HEK293 (cell line): ENCODE measurements at regions not wholly inside any gene's neighbourhood (a gene's known extent, or its start where the extent isn't known, plus 50 kb on each side); places are given as distances from the start of the nearest gene placed in this dataset.

ENCODE experiments used
- KLF1 ChIP-seq: fragments of 450-650 bp; formaldehyde crosslinking; IDR thresholded peaks from 2 replicates; pipeline ENCODE4 v1.5.1; 2016; ENCODE audit warnings: missing biosample characterization, missing genetic modification characterization
- ZNF274 ChIP-seq, 2 experiments: fragments of 200-500 bp in 1 of 2; fragments of 450-650 bp in 1 of 2; sonication (Bioruptor generic) in 1 of 2; formaldehyde crosslinking in 1 of 2; IDR thresholded peaks; 2 replicates each; pipeline versions ENCODE4 v1.5.1 to v1.6.1; 2014 to 2016; ENCODE audit warnings: borderline replicate concordance in 1 of 2, inconsistent platforms in 1 of 2, low read length in 1 of 2, missing biosample characterization in 1 of 2, missing genetic modification characterization in 1 of 2
- ZNF473 ChIP-seq: fragments of 450-650 bp; formaldehyde crosslinking; IDR thresholded peaks from 2 replicates; pipeline ENCODE4 v1.5.1; 2017; ENCODE audit warnings: missing biosample characterization, missing genetic modification characterization
- ZNF558 ChIP-seq: fragments of 450-650 bp; formaldehyde crosslinking; IDR thresholded peaks from 2 replicates; pipeline ENCODE4 v1.5.1; 2016; ENCODE audit warnings: missing biosample characterization, missing genetic modification characterization
- ZNF621 ChIP-seq: fragments of 450-650 bp; formaldehyde crosslinking; IDR thresholded peaks from 2 replicates; pipeline ENCODE4 v1.5.1; 2017; ENCODE audit warnings: missing biosample characterization, missing genetic modification characterization
- ZNF660 ChIP-seq: fragments of 450-650 bp; IDR thresholded peaks from 2 replicates; pipeline ENCODE4 v1.5.1; 2018; ENCODE audit warnings: missing biosample characterization, mild to moderate bottlenecking, missing genetic modification characterization
- ZNF776 ChIP-seq: fragments of 450-650 bp; formaldehyde crosslinking; IDR thresholded peaks from 2 replicates; pipeline ENCODE4 v1.5.0; 2017; ENCODE audit warnings: missing biosample characterization, missing genetic modification characterization, borderline replicate concordance
- TF ChIP-seq, protein P1 (sequence below): fragments of 450-650 bp; formaldehyde crosslinking; conservative IDR thresholded peaks from 2 replicates; pipeline ENCODE4 v1.5.1; 2016; ENCODE audit warnings: low read depth, missing biosample characterization, missing genetic modification characterization
- TF ChIP-seq, protein P2 (sequence below): fragments of 450-650 bp; formaldehyde crosslinking; IDR thresholded peaks from 2 replicates; pipeline ENCODE4 v1.5.1; 2016; ENCODE audit warnings: missing biosample characterization, missing genetic modification characterization
- TF ChIP-seq, protein P3 (sequence below): fragments of 450-650 bp; IDR thresholded peaks from 2 replicates; pipeline ENCODE4 v1.5.1; 2018; ENCODE audit warnings: missing biosample characterization, mild to moderate bottlenecking, missing genetic modification characterization
- TF ChIP-seq, protein P4 (sequence below): IDR thresholded peaks from 2 replicates; pipeline ENCODE4 v1.6.1; 2011; ENCODE audit warnings: mild to moderate bottlenecking, low read depth, low read length, borderline replicate concordance
- TF ChIP-seq, protein P5 (sequence below): fragments of 450-650 bp; formaldehyde crosslinking; IDR thresholded peaks from 2 replicates; pipeline ENCODE4 v1.5.1; 2016; ENCODE audit warnings: missing biosample characterization, missing genetic modification characterization
- TF ChIP-seq, protein P6 (sequence below): fragments of 450-650 bp; formaldehyde crosslinking; IDR thresholded peaks from 2 replicates; pipeline ENCODE4 v1.5.1; 2016; ENCODE audit warnings: missing biosample characterization, missing genetic modification characterization

DNA sequence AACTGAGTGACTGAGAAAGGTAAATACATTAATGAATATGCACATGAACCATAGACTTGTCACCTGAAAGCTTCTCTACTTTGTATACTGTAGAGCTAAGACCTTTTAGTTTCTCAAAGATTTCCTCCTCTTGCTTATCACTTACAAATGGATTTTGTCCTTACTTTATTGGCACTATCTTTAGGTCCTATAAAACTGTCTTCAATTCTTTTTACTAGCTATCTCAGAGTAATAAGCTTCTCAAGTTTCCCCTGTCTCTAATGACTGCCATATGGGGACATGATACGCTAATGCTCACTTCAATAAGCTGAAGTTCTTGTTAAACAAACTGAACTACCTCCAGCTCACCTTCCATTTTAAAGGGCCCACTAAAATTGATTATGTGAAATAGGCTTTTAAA is 468.2 kb upstream of the CCDC196 start:
- no peak for TF ChIP-seq ZNF776 (tag by site-specific recombination)
- TF ChIP-seq, protein P1, sequence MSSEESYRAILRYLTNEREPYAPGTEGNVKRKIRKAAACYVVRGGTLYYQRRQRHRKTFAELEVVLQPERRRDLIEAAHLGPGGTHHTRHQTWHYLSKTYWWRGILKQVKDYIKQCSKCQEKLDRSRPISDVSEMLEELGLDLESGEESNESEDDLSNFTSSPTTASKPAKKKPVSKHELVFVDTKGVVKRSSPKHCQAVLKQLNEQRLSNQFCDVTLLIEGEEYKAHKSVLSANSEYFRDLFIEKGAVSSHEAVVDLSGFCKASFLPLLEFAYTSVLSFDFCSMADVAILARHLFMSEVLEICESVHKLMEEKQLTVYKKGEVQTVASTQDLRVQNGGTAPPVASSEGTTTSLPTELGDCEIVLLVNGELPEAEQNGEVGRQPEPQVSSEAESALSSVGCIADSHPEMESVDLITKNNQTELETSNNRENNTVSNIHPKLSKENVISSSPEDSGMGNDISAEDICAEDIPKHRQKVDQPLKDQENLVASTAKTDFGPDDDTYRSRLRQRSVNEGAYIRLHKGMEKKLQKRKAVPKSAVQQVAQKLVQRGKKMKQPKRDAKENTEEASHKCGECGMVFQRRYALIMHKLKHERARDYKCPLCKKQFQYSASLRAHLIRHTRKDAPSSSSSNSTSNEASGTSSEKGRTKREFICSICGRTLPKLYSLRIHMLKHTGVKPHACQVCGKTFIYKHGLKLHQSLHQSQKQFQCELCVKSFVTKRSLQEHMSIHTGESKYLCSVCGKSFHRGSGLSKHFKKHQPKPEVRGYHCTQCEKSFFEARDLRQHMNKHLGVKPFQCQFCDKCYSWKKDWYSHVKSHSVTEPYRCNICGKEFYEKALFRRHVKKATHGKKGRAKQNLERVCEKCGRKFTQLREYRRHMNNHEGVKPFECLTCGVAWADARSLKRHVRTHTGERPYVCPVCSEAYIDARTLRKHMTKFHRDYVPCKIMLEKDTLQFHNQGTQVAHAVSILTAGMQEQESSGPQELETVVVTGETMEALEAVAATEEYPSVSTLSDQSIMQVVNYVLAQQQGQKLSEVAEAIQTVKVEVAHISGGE, result no peak
- no peak for TF ChIP-seq ZNF660 (tag by site-specific recombination)
- TF ChIP-seq, protein P2, sequence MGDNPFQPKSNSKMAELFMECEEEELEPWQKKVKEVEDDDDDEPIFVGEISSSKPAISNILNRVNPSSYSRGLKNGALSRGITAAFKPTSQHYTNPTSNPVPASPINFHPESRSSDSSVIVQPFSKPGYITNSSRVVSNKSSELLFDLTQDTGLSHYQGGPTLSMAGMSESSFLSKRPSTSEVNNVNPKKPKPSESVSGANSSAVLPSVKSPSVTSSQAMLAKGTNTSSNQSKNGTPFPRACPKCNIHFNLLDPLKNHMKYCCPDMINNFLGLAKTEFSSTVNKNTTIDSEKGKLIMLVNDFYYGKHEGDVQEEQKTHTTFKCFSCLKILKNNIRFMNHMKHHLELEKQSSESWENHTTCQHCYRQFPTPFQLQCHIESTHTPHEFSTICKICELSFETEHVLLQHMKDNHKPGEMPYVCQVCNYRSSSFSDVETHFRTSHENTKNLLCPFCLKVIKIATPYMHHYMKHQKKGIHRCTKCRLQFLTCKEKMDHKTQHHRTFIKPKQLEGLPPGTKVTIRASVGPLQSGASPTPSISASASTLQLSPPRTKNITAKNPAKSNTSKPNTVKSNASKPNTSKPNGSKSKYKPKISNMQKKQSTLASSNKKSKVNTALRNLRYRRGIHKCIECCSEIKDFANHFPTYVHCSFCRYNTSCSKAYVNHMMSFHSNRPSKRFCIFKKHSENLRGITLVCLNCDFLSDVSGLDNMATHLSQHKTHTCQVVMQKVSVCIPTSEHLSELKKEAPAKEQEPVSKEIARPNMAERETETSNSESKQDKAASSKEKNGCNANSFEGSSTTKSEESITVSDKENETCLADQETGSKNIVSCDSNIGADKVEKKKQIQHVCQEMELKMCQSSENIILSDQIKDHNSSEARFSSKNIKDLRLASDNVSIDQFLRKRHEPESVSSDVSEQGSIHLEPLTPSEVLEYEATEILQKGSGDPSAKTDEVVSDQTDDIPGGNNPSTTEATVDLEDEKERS, result no peak
- TF ChIP-seq, protein P3, sequence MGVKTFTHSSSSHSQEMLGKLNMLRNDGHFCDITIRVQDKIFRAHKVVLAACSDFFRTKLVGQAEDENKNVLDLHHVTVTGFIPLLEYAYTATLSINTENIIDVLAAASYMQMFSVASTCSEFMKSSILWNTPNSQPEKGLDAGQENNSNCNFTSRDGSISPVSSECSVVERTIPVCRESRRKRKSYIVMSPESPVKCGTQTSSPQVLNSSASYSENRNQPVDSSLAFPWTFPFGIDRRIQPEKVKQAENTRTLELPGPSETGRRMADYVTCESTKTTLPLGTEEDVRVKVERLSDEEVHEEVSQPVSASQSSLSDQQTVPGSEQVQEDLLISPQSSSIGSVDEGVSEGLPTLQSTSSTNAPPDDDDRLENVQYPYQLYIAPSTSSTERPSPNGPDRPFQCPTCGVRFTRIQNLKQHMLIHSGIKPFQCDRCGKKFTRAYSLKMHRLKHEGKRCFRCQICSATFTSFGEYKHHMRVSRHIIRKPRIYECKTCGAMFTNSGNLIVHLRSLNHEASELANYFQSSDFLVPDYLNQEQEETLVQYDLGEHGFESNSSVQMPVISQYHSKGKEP, result no peak
- no peak for TF ChIP-seq ZNF274 (IDR thresholded peaks at IDR 0.05; ENCODE audit: low read length)
- no peak for TF ChIP-seq ZNF274 (tag by site-specific recombination; IDR thresholded peaks at IDR 0.05; ENCODE audit: borderline replicate concordance)
- no peak for TF ChIP-seq ZNF621 (tag by site-specific recombination)
- TF ChIP-seq ZNF473 (tag by site-specific recombination), result no peak
- no peak for TF ChIP-seq KLF1
- no peak for TF ChIP-seq ZNF558
- TF ChIP-seq, protein P4, sequence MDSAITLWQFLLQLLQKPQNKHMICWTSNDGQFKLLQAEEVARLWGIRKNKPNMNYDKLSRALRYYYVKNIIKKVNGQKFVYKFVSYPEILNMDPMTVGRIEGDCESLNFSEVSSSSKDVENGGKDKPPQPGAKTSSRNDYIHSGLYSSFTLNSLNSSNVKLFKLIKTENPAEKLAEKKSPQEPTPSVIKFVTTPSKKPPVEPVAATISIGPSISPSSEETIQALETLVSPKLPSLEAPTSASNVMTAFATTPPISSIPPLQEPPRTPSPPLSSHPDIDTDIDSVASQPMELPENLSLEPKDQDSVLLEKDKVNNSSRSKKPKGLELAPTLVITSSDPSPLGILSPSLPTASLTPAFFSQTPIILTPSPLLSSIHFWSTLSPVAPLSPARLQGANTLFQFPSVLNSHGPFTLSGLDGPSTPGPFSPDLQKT, result no peak
- TF ChIP-seq, protein P5, sequence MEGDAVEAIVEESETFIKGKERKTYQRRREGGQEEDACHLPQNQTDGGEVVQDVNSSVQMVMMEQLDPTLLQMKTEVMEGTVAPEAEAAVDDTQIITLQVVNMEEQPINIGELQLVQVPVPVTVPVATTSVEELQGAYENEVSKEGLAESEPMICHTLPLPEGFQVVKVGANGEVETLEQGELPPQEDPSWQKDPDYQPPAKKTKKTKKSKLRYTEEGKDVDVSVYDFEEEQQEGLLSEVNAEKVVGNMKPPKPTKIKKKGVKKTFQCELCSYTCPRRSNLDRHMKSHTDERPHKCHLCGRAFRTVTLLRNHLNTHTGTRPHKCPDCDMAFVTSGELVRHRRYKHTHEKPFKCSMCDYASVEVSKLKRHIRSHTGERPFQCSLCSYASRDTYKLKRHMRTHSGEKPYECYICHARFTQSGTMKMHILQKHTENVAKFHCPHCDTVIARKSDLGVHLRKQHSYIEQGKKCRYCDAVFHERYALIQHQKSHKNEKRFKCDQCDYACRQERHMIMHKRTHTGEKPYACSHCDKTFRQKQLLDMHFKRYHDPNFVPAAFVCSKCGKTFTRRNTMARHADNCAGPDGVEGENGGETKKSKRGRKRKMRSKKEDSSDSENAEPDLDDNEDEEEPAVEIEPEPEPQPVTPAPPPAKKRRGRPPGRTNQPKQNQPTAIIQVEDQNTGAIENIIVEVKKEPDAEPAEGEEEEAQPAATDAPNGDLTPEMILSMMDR (tag by site-specific recombination), result no peak
- TF ChIP-seq, protein P6, sequence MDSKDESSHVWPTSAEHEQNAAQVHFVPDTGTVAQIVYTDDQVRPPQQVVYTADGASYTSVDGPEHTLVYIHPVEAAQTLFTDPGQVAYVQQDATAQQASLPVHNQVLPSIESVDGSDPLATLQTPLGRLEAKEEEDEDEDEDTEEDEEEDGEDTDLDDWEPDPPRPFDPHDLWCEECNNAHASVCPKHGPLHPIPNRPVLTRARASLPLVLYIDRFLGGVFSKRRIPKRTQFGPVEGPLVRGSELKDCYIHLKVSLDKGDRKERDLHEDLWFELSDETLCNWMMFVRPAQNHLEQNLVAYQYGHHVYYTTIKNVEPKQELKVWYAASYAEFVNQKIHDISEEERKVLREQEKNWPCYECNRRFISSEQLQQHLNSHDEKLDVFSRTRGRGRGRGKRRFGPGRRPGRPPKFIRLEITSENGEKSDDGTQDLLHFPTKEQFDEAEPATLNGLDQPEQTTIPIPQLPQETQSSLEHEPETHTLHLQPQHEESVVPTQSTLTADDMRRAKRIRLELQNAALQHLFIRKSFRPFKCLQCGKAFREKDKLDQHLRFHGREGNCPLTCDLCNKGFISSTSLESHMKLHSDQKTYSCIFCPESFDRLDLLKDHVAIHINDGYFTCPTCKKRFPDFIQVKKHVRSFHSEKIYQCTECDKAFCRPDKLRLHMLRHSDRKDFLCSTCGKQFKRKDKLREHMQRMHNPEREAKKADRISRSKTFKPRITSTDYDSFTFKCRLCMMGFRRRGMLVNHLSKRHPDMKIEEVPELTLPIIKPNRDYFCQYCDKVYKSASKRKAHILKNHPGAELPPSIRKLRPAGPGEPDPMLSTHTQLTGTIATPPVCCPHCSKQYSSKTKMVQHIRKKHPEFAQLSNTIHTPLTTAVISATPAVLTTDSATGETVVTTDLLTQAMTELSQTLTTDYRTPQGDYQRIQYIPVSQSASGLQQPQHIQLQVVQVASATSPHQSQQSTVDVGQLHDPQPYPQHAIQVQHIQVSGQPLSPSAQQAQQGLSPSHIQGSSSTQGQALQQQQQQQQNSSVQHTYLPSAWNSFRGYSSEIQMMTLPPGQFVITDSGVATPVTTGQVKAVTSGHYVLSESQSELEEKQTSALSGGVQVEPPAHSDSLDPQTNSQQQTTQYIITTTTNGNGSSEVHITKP, result no peak
